ENCODE measurements at regions not wholly inside any gene's neighbourhood (a gene's known extent, or its start where the extent isn't known, plus 50 kb on each side); places are given as distances from the start of the nearest gene placed in this dataset.

DNA sequence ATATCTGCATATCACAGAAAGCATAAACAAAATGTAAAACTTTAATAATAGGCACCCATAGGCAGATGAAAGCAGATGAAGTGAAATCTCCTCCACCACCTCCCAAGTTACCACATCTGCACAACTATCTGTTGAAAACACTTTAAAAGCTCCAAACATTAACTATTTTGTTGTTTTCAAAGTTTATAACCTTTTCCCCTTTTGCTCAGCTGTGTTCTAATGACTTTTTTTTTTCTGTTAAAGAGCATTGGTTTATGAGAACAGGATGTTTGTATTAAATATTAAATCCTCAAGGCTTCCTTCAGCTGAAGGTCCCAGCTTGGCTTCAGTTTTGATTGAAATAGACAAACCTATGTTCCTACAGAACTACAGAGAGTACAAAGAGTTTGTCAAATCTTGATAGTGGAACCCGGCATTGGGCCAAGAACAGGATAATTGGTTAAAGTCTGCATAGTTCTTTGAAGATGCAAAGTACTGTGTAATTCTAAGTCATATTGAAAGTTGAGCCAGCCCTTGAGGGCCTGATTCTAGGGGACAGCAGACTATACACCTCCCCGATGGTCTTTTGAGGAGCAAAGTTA is 255.1 kb upstream of the JAG1 start (continued):
- TF ChIP-seq RAD21 (IDR thresholded peaks at IDR 0.05 in 1 of 2, conservative IDR thresholded peaks at IDR 0.05 in 1 of 2; ENCODE audit: low read depth in 2 of 2, low read length in 2 of 2) (no peak), SP2 (IDR thresholded peaks at IDR 0.05; ENCODE audit: low read length) (no peak), SIRT6 (IDR thresholded peaks at IDR 0.05; ENCODE audit: low read length) (no peak)

All from H1 (cell line).